HUES64 (cell line): ENCODE measurements at regions not wholly inside any gene's neighbourhood (a gene's known extent, or its start where the extent isn't known, plus 50 kb on each side); places are given as distances from the start of the nearest gene placed in this dataset.
"Not testable (repeated sequence)": the region's sequence is repeated elsewhere in the genome, so short reads cannot be mapped to it uniquely, and the experiment has no call there.

Source experiments
- H3K27ac ChIP-seq: 2 replicates; pipeline ENCODE4 v1.7.0; 2013; ENCODE audit warnings: low read depth, low read length, inconsistent platforms
- H3K27me3 ChIP-seq: 2 replicates; pipeline ENCODE4 v1.6.1; 2013; ENCODE audit warnings: mild to moderate bottlenecking, low read length; ENCODE audit not compliant: insufficient read depth
- H3K36me3 ChIP-seq: 2 replicates; pipeline ENCODE4 v1.6.1; 2013; ENCODE audit warnings: mild to moderate bottlenecking, low read length; ENCODE audit not compliant: insufficient read depth
- H3K4me1 ChIP-seq: 2 replicates; pipeline ENCODE4 v1.6.1; 2013; ENCODE audit warnings: mild to moderate bottlenecking, low read length, moderate library complexity; ENCODE audit not compliant: insufficient read depth
- H3K4me3 ChIP-seq: 2 replicates; pipeline ENCODE4 v1.5.1; 2013; ENCODE audit warnings: mild to moderate bottlenecking, low read length, moderate library complexity
- H3K9ac ChIP-seq: 2 replicates; pipeline ENCODE4 v1.6.1; 2013; ENCODE audit warnings: mild to moderate bottlenecking, low read depth, low read length
- H3K9me3 ChIP-seq: 2 replicates; pipeline ENCODE4 v1.6.1; 2013; ENCODE audit warnings: low read depth, low read length; ENCODE audit not compliant: insufficient read depth
- WGBS: fragments of 150-250, 120-280 bp; methylation state at CpG from one replicate; pipeline ENCODE4 v1.1.7; 2013; ENCODE audit warnings: missing lambda C conversion rate; 5-methylcytosine and 5-hydroxymethylcytosine counted together

- Histone ChIP-seq H3K27ac (no peak overlapping the region), H3K9me3 (no peaks in the 10 kb centered on the region)
- 85% methylated on average over 2 of the region's 2 CpGs for WGBS
These were observed 250.8 kb downstream of the ENC1 start for GRCh38 chr5:74389531-74390305.

GRCh38 chr5:74388411-74388810, 252.1 kb downstream of the ENC1 start:
- not testable (repeated sequence) for H3K27me3 ChIP-seq, H3K36me3 ChIP-seq, H3K27ac ChIP-seq, H3K9me3 ChIP-seq, H3K9ac ChIP-seq, H3K4me3 ChIP-seq, H3K4me1 ChIP-seq
- WGBS = 94% methylated on average over 2 of the region's 2 CpGs

More at GRCh38 chr5:74389531-74390305, 250.8 kb downstream of the ENC1 start:
- Histone ChIP-seq H3K4me1 (peaks cover 4% of the 10 kb centered on the region; the same call in 1 of the 2 replicates), H3K27me3 (0 out of 2 replicates have a peak, but pooled peaks cover 3% of the 10 kb centered on the region), H3K36me3 (no peaks in the 10 kb centered on the region), H3K4me3 (no peak overlapping the region), H3K9ac (no peak overlapping the region)

- Histone ChIP-seq H3K27me3 (no peaks in the 10 kb centered on the region), H3K27ac (no peak overlapping the region), H3K4me3 (no peak overlapping the region), H3K4me1 (peaks cover 6% of the 10 kb centered on the region; the same call in 1 of the 2 replicates), H3K36me3 (no peaks in the 10 kb centered on the region), H3K9me3 (no peaks in the 10 kb centered on the region), H3K9ac (no peak overlapping the region)
- WGBS = 89% methylated on average over 4 of the region's 4 CpGs
These were observed 253.8 kb downstream of the ENC1 start for GRCh38 chr5:74386571-74387334.

- 88% methylated on average over 2 of the region's 2 CpGs for WGBS
- H3K27me3 ChIP-seq = no peaks in the 10 kb centered on the region
- no peaks in the 10 kb centered on the region for H3K9me3 ChIP-seq
- no peaks in the 10 kb centered on the region for H3K36me3 ChIP-seq
- no peak overlapping the region for H3K9ac ChIP-seq
- 0 out of 2 replicates have a peak, but pooled peaks cover 4% of the 10 kb centered on the region for H3K4me1 ChIP-seq
- H3K27ac ChIP-seq = no peak overlapping the region
- H3K4me3 ChIP-seq = no peak overlapping the region
These were observed 255.7 kb downstream of the ENC1 start for GRCh38 chr5:74384851-74385250.

- H3K9me3 ChIP-seq = no peaks in the 10 kb centered on the region
- H3K27ac ChIP-seq = no peak overlapping the region
- 0 out of 2 replicates have a peak, but pooled peaks cover 4% of the 10 kb centered on the region for H3K4me1 ChIP-seq
- WGBS = 80% methylated on average over 4 of the region's 4 CpGs
- H3K36me3 ChIP-seq = no peaks in the 10 kb centered on the region
- H3K9ac ChIP-seq = no peak overlapping the region
- no peaks in the 10 kb centered on the region for H3K27me3 ChIP-seq
- no peak overlapping the region for H3K4me3 ChIP-seq
These were observed 257.4 kb downstream of the ENC1 start for GRCh38 chr5:74382987-74383593.

- Histone ChIP-seq H3K4me1 (0 out of 2 replicates have a peak, but pooled peaks cover 4% of the 10 kb centered on the region), H3K9ac (no peak overlapping the region), H3K27me3 (no peaks in the 10 kb centered on the region), H3K4me3 (no peak overlapping the region), H3K9me3 (no peaks in the 10 kb centered on the region), H3K36me3 (no peaks in the 10 kb centered on the region), H3K27ac (no peak overlapping the region)
- whole genome bisulfite sequencing = 89% methylated on average over 1 of the region's 3 CpGs
These were observed 258.2 kb downstream of the ENC1 start for GRCh38 chr5:74382123-74382855.

GRCh38 chr5:74380193-74380592, 260.3 kb downstream of the ENC1 start:
- Histone ChIP-seq H3K9ac (no peak overlapping the region), H3K27ac (no peak overlapping the region), H3K36me3 (no peaks in the 10 kb centered on the region), H3K4me3 (no peak overlapping the region), H3K27me3 (no peaks in the 10 kb centered on the region), H3K4me1 (0 out of 2 replicates have a peak, but pooled peaks cover 4% of the 10 kb centered on the region), H3K9me3 (no peaks in the 10 kb centered on the region)
- WGBS = 96% methylated on average over 5 of the region's 5 CpGs

GRCh38 chr5:74378464-74378863, 262.1 kb downstream of the ENC1 start:
- no peaks in the 10 kb centered on the region for H3K36me3 ChIP-seq
- no peaks in the 10 kb centered on the region for H3K9me3 ChIP-seq
- no peaks in the 10 kb centered on the region for H3K4me1 ChIP-seq
- no peak overlapping the region for H3K9ac ChIP-seq
- H3K27me3 ChIP-seq = no peaks in the 10 kb centered on the region
- 75% methylated on average over 1 of the region's 1 CpG for WGBS
- H3K4me3 ChIP-seq = no peak overlapping the region
- H3K27ac ChIP-seq = no peak overlapping the region

GRCh38 chr5:74376187-74376586, 264.3 kb downstream of the ENC1 start:
- H3K27me3 ChIP-seq = no peaks in the 10 kb centered on the region
- no peaks in the 10 kb centered on the region for H3K36me3 ChIP-seq
- H3K4me1 ChIP-seq = no peaks in the 10 kb centered on the region
- H3K9ac ChIP-seq = no peak overlapping the region
- H3K4me3 ChIP-seq = no peak overlapping the region
- no peaks in the 10 kb centered on the region for H3K9me3 ChIP-seq
- WGBS = 73% methylated on average over 1 of the region's 1 CpG
- H3K27ac ChIP-seq = no peak overlapping the region

GRCh38 chr5:74375271-74375670, 265.3 kb downstream of the ENC1 start:
- Histone ChIP-seq H3K27me3 (no peaks in the 10 kb centered on the region), H3K9ac (no peak overlapping the region), H3K4me1 (no peaks in the 10 kb centered on the region), H3K27ac (no peak overlapping the region), H3K4me3 (no peak overlapping the region), H3K36me3 (no peaks in the 10 kb centered on the region), H3K9me3 (no peaks in the 10 kb centered on the region)
- WGBS = 92% methylated on average over 2 of the region's 2 CpGs
